ENCODE measurements at regions not wholly inside any gene's neighbourhood (a gene's known extent, or its start where the extent isn't known, plus 50 kb on each side); places are given as distances from the start of the nearest gene placed in this dataset.

DNA sequence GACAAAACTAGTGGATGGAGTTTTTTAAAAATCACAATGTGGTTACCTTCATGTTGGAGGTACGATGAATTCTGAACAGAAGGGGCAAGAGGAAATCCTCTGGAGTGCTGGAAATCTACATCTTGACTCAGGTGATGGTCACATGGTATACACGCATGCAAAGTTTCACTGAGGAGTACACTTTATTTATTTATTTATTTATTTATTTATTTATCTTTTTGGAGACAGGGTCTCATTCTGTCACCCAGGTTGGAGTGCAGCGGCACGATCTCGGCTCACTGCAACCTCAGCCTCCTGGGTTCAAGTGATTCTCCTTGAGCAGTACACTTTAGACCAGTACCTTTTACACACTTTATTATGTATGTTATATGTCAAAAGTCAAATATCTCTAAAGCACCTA lies 645.7 kb upstream of the DIPK2B start:
- TF ChIP-seq, protein P1, sequence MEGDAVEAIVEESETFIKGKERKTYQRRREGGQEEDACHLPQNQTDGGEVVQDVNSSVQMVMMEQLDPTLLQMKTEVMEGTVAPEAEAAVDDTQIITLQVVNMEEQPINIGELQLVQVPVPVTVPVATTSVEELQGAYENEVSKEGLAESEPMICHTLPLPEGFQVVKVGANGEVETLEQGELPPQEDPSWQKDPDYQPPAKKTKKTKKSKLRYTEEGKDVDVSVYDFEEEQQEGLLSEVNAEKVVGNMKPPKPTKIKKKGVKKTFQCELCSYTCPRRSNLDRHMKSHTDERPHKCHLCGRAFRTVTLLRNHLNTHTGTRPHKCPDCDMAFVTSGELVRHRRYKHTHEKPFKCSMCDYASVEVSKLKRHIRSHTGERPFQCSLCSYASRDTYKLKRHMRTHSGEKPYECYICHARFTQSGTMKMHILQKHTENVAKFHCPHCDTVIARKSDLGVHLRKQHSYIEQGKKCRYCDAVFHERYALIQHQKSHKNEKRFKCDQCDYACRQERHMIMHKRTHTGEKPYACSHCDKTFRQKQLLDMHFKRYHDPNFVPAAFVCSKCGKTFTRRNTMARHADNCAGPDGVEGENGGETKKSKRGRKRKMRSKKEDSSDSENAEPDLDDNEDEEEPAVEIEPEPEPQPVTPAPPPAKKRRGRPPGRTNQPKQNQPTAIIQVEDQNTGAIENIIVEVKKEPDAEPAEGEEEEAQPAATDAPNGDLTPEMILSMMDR (IDR thresholded peaks at IDR 0.05) = no peak
- TF ChIP-seq HDAC2 (IDR thresholded peaks at IDR 0.05) (no peak), FOSL2 (IDR thresholded peaks at IDR 0.05) (no peak), FOSL2 (CRISPR knock-in tag; IDR thresholded peaks at IDR 0.05) (no peak), POLR2AphosphoS2 (conservative IDR thresholded peaks at IDR 0.05; ENCODE audit: low read length) (no peak), EP300 (IDR thresholded peaks at IDR 0.05) (no peak), POLR2A (IDR thresholded peaks at IDR 0.05; ENCODE audit: low read length) (no peak), RCOR1 (IDR thresholded peaks at IDR 0.05; ENCODE audit: low read depth, low read length) (no peak), SMC3 (IDR thresholded peaks at IDR 0.05) (no peak), CHD4 (IDR thresholded peaks at IDR 0.05; ENCODE audit: borderline replicate concordance) (no peak), JUNB (IDR thresholded peaks at IDR 0.05) (no peak), RAD21 (conservative IDR thresholded peaks at IDR 0.05 in 1 of 2, IDR thresholded peaks at IDR 0.05 in 1 of 2) (no peak), TP53 (CRISPR knock-in tag; IDR thresholded peaks at IDR 0.05) (no peak)
- TF ChIP-seq, protein P2, sequence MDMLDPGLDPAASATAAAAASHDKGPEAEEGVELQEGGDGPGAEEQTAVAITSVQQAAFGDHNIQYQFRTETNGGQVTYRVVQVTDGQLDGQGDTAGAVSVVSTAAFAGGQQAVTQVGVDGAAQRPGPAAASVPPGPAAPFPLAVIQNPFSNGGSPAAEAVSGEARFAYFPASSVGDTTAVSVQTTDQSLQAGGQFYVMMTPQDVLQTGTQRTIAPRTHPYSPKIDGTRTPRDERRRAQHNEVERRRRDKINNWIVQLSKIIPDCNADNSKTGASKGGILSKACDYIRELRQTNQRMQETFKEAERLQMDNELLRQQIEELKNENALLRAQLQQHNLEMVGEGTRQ (IDR thresholded peaks at IDR 0.05) = no peak
- TF ChIP-seq, protein P3, sequence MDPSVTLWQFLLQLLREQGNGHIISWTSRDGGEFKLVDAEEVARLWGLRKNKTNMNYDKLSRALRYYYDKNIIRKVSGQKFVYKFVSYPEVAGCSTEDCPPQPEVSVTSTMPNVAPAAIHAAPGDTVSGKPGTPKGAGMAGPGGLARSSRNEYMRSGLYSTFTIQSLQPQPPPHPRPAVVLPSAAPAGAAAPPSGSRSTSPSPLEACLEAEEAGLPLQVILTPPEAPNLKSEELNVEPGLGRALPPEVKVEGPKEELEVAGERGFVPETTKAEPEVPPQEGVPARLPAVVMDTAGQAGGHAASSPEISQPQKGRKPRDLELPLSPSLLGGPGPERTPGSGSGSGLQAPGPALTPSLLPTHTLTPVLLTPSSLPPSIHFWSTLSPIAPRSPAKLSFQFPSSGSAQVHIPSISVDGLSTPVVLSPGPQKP (IDR thresholded peaks at IDR 0.05; ENCODE audit: low read depth, low read length) = no peak
